ENCODE measurements at regions not wholly inside any gene's neighbourhood (a gene's known extent, or its start where the extent isn't known, plus 50 kb on each side); places are given as distances from the start of the nearest gene placed in this dataset.

DNA sequence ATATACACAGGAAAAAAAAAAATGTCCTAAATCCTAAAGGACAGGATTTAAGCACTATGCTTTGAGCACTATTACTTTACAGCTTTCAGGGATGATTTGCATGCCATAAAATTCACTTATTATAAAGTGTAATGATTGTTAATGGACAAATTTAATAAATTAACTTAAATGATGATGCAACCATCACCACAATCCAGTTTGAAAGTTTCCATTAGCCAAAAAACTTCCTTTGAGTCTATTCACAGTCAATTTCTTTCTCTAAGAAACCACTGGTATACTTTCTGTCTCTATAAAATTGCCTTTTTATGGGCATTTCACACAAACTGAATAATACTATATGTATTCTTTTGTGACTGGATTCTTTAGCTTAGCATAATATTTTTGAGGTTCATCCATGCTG is 111.1 kb upstream of the RIOK3 start:
- H3K79me2 ChIP-seq (ENCODE audit: insufficient read depth, low read depth, low read length), result no peaks in the 10 kb centered on the region
- no peaks in the 10 kb centered on the region for H3K4me1 ChIP-seq (ENCODE audit: insufficient read depth, low read length, poor library complexity, severe bottlenecking)
- no peak for TF ChIP-seq EZH2phosphoT487 (IDR thresholded peaks at IDR 0.05; ENCODE audit: borderline replicate concordance, low read depth, low read length)
- TF ChIP-seq, protein P1, sequence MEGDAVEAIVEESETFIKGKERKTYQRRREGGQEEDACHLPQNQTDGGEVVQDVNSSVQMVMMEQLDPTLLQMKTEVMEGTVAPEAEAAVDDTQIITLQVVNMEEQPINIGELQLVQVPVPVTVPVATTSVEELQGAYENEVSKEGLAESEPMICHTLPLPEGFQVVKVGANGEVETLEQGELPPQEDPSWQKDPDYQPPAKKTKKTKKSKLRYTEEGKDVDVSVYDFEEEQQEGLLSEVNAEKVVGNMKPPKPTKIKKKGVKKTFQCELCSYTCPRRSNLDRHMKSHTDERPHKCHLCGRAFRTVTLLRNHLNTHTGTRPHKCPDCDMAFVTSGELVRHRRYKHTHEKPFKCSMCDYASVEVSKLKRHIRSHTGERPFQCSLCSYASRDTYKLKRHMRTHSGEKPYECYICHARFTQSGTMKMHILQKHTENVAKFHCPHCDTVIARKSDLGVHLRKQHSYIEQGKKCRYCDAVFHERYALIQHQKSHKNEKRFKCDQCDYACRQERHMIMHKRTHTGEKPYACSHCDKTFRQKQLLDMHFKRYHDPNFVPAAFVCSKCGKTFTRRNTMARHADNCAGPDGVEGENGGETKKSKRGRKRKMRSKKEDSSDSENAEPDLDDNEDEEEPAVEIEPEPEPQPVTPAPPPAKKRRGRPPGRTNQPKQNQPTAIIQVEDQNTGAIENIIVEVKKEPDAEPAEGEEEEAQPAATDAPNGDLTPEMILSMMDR (conservative IDR thresholded peaks at IDR 0.05; ENCODE audit: low read length), result no peak
- no peaks in the 10 kb centered on the region for H3K9me2 ChIP-seq (ENCODE audit: insufficient read depth, low read length)
- ChIA-PET CTCF (ENCODE audit: unreplicated experiment) (no interaction called here), POLR2A (interaction anchor here (1.4 kb wide), 1 partner anchor 9 kb away, joined by 5 read pairs; no protein-coding TSS in a partner anchor)
- H3K4me3 ChIP-seq (ENCODE audit: low read depth, low read length, poor library complexity, severe bottlenecking), result no peak overlapping the region
- H3K27ac ChIP-seq (ENCODE audit: low read depth, low read length, poor library complexity, severe bottlenecking), result no peak overlapping the region
- no peaks in the 10 kb centered on the region for H3K9me3 ChIP-seq (ENCODE audit: low read length)
- H3K36me3 ChIP-seq (ENCODE audit: insufficient read depth, low read length), result peaks cover 16% of the 10 kb centered on the region
- DNase-seq (ENCODE audit: low spot score), result no peak
- H3K4me2 ChIP-seq (ENCODE audit: low read length), result no peak overlapping the region
- H4K20me1 ChIP-seq (ENCODE audit: insufficient read depth, low read length), result no peaks in the 10 kb centered on the region
- no peak overlapping the region for H2AFZ ChIP-seq (ENCODE audit: low read length)
- BruUV-seq (replicated peaks), result no TSS peak
- intact Hi-C loops (cut with micrococcal nuclease; ENCODE audit: unreplicated experiment), result no loop called here

DNA sequence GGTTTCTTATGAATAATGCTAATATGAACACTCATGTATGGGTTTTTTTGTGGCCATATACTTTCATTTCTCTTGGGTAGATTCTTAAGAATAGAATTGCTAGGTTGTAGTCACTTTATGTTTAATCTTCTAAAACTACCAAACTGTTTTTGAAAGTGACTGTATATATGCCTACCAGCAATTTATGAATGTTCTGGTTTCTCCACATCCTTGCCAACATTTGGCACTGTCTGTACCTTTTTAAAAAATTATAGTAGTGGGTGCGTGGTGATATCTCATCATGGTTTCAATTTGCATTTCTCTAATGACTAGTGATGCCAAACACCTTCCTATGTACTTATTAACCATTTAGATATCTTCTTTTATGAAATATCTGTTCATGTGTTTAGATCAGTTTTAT is 110.6 kb upstream of the RIOK3 start:
- Histone ChIP-seq H3K36me3 (ENCODE audit: insufficient read depth, low read length) (peaks cover 16% of the 10 kb centered on the region), H4K20me1 (ENCODE audit: insufficient read depth, low read length) (no peaks in the 10 kb centered on the region), H3K9me2 (ENCODE audit: insufficient read depth, low read length) (no peaks in the 10 kb centered on the region), H2AFZ (ENCODE audit: low read length) (no peak overlapping the region), H3K4me2 (ENCODE audit: low read length) (no peak overlapping the region), H3K27ac (ENCODE audit: low read depth, low read length, poor library complexity, severe bottlenecking) (no peak overlapping the region), H3K4me1 (ENCODE audit: insufficient read depth, low read length, poor library complexity, severe bottlenecking) (no peaks in the 10 kb centered on the region), H3K9me3 (ENCODE audit: low read length) (no peaks in the 10 kb centered on the region), H3K79me2 (ENCODE audit: insufficient read depth, low read depth, low read length) (no peaks in the 10 kb centered on the region), H3K4me3 (ENCODE audit: low read depth, low read length, poor library complexity, severe bottlenecking) (no peak overlapping the region)
- ChIA-PET POLR2A (interaction anchor here (1.4 kb wide), 1 partner anchor 9 kb away, joined by 5 read pairs; no protein-coding TSS in a partner anchor), CTCF (ENCODE audit: unreplicated experiment) (no interaction called here)
- intact Hi-C loops (cut with micrococcal nuclease; ENCODE audit: unreplicated experiment), result no loop called here
- no peak for DNase-seq (ENCODE audit: low spot score)
- no TSS peak for BruUV-seq (replicated peaks)
- no peak for TF ChIP-seq EZH2phosphoT487 (IDR thresholded peaks at IDR 0.05; ENCODE audit: borderline replicate concordance, low read depth, low read length)
- TF ChIP-seq, protein P1 (conservative IDR thresholded peaks at IDR 0.05; ENCODE audit: low read length), result no peak

DNA sequence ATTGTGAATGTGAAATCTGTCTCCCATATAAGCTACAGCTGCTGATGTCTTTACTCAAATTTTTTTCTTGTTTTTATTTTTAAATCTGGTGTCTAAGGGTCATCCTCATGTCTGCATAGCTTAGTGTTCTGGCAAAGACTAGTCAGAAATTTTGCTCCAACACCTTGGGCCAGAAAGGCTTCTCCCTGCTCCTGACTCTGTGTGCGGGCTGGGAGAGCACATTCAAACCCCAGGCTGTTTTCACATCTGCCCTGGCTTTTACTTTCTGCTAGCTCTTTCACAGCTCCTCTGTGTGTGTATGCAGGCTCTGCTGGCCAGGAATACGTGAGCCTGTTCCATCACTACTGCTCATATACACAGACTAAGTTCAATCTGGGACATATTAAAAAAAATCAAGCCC is 102.9 kb upstream of the RIOK3 start:
- no peak for DNase-seq (ENCODE audit: low spot score)
- Histone ChIP-seq H3K27ac (ENCODE audit: low read depth, low read length, poor library complexity, severe bottlenecking) (no peak overlapping the region), H3K9me2 (ENCODE audit: insufficient read depth, low read length) (no peaks in the 10 kb centered on the region), H3K4me1 (ENCODE audit: insufficient read depth, low read length, poor library complexity, severe bottlenecking) (peaks cover 6% of the 10 kb centered on the region), H3K4me3 (ENCODE audit: low read depth, low read length, poor library complexity, severe bottlenecking) (no peak overlapping the region), H4K20me1 (ENCODE audit: insufficient read depth, low read length) (no peaks in the 10 kb centered on the region), H3K4me2 (ENCODE audit: low read length) (no peak overlapping the region), H3K79me2 (ENCODE audit: insufficient read depth, low read depth, low read length) (no peaks in the 10 kb centered on the region), H2AFZ (ENCODE audit: low read length) (no peak overlapping the region), H3K36me3 (ENCODE audit: insufficient read depth, low read length) (peaks cover 57% of the 10 kb centered on the region), H3K9me3 (ENCODE audit: low read length) (peaks cover 12% of the 10 kb centered on the region; the same call in 1 of the 2 replicates)
- no peak for TF ChIP-seq EZH2phosphoT487 (IDR thresholded peaks at IDR 0.05; ENCODE audit: borderline replicate concordance, low read depth, low read length)
- TF ChIP-seq, protein P1 (conservative IDR thresholded peaks at IDR 0.05; ENCODE audit: low read length), result no peak
- no TSS peak for BruUV-seq (replicated peaks)
- intact Hi-C loops (cut with micrococcal nuclease; ENCODE audit: unreplicated experiment), result no loop called here
- ChIA-PET CTCF (ENCODE audit: unreplicated experiment) (interaction anchor here (0.9 kb wide), 1 partner anchor 30 kb away, joined by 3 read pairs; no protein-coding TSS in a partner anchor), POLR2A (interaction anchor here (0.6 kb wide), 1 partner anchor 107 kb away, joined by 4 read pairs; no protein-coding TSS in a partner anchor)
